H1 (cell line): ENCODE measurements at regions not wholly inside any gene's neighbourhood (a gene's known extent, or its start where the extent isn't known, plus 50 kb on each side); places are given as distances from the start of the nearest gene placed in this dataset.

Experiments
- BRCA1 ChIP-seq: IDR thresholded peaks from 2 replicates; pipeline ENCODE4 v1.6.1; 2012; ENCODE audit warnings: low read depth, low read length, improper control_type of control experiment
- CHD7 ChIP-seq: fragments of 300-600 bp; sonication (generic); IDR thresholded peaks from 2 replicates; pipeline ENCODE4 v1.7.1; 2012; ENCODE audit warnings: low read length, moderate library complexity, mild to moderate bottlenecking, inconsistent platforms; ENCODE audit not compliant: insufficient replicate concordance
- EP300 ChIP-seq, 2 experiments: IDR thresholded peaks; 1 replicate in 1 of 2; 2 replicates in 1 of 2; pipeline ENCODE4 v1.6.1; 2011 to 2012; ENCODE audit warnings: low read depth in 2 of 2, low read length in 2 of 2, mild to moderate bottlenecking in 2 of 2, borderline replicate concordance in 1 of 2, inconsistent platforms in 1 of 2, moderate library complexity in 1 of 2
- EZH2 ChIP-seq: fragments of 200-600 bp; sonication (generic); IDR thresholded peaks from 2 replicates; pipeline ENCODE4 v1.7.1; 2012; ENCODE audit warnings: low read depth, mild to moderate bottlenecking, moderate library complexity, low read length, inconsistent platforms; ENCODE audit not compliant: severe bottlenecking
- FOSL1 ChIP-seq: IDR thresholded peaks from 2 replicates; pipeline ENCODE4 v1.6.1; 2011; ENCODE audit warnings: mild to moderate bottlenecking, low read depth, low read length, moderate library complexity; ENCODE audit not compliant: insufficient read depth
- KDM4A ChIP-seq: IDR thresholded peaks from one replicate; pipeline ENCODE4 v1.7.1; 2012; ENCODE audit warnings: low read depth, mild to moderate bottlenecking, moderate library complexity, low read length, inconsistent platforms; ENCODE audit not compliant: severe bottlenecking
- NRF1 ChIP-seq: IDR thresholded peaks from 2 replicates; pipeline ENCODE4 v1.6.1; 2011; ENCODE audit warnings: mild to moderate bottlenecking, low read depth, low read length, improper control_type of control experiment
- RFX5 ChIP-seq: IDR thresholded peaks from 2 replicates; pipeline ENCODE4 v1.6.1; 2011; ENCODE audit warnings: low read depth, low read length, improper control_type of control experiment, borderline replicate concordance
- SRF ChIP-seq: IDR thresholded peaks from 2 replicates; pipeline ENCODE4 v1.6.1; 2011; ENCODE audit warnings: mild to moderate bottlenecking, low read depth, low read length, moderate library complexity

- TF ChIP-seq CHD7 = no peak
- no peak for TF ChIP-seq RFX5
- no peak for TF ChIP-seq EP300 (IDR thresholded peaks at IDR 0.05; ENCODE audit: borderline replicate concordance in 1 of 2, low read depth in 2 of 2, low read length in 2 of 2)
- TF ChIP-seq EZH2 = no peak
- TF ChIP-seq KDM4A = no peak
- no peak for TF ChIP-seq FOSL1
- no peak for TF ChIP-seq NRF1
- TF ChIP-seq SRF = no peak
- no peak for TF ChIP-seq BRCA1
Measured at GRCh38 chr9:12060811-12061210, 632.4 kb upstream of the TYRP1 start (continued).
